VCaP (cell line): ENCODE measurements at regions not wholly inside any gene's neighbourhood (a gene's known extent, or its start where the extent isn't known, plus 50 kb on each side); places are given as distances from the start of the nearest gene placed in this dataset.

Experiments used
- H3K27ac ChIP-seq: fragments of 450-650 bp; 2 replicates; pipeline ENCODE4 v1.5.1; 2017
- TF ChIP-seq, protein P1 (sequence below): fragments of 450-650 bp; conservative IDR thresholded peaks from 2 replicates; pipeline ENCODE4 v1.5.1; 2017; ENCODE audit warnings: mild to moderate bottlenecking, moderate library complexity

DNA sequence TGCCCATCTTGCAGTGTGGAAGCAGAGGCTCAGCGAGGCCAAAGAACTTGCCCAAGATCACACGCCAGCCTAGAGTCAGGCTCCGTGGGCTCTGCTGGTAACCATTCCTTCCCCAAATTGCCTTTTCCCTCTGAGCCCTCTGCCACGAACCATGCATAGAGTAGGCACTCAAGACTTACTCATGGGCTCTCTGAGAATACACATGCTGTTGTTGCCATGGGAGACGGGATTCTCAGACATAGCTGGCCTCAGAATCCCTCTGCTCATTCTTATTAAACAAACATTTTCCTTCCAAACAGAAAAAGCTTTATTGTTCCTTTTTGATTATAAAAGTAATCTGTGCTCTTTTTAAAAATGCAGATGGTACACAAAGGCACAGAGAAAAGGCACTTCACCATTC, 52.5 kb upstream of the WSCD2 start:
- H3K27ac ChIP-seq: no peak overlapping the region
- TF ChIP-seq, protein P1, sequence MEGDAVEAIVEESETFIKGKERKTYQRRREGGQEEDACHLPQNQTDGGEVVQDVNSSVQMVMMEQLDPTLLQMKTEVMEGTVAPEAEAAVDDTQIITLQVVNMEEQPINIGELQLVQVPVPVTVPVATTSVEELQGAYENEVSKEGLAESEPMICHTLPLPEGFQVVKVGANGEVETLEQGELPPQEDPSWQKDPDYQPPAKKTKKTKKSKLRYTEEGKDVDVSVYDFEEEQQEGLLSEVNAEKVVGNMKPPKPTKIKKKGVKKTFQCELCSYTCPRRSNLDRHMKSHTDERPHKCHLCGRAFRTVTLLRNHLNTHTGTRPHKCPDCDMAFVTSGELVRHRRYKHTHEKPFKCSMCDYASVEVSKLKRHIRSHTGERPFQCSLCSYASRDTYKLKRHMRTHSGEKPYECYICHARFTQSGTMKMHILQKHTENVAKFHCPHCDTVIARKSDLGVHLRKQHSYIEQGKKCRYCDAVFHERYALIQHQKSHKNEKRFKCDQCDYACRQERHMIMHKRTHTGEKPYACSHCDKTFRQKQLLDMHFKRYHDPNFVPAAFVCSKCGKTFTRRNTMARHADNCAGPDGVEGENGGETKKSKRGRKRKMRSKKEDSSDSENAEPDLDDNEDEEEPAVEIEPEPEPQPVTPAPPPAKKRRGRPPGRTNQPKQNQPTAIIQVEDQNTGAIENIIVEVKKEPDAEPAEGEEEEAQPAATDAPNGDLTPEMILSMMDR: no peak

DNA sequence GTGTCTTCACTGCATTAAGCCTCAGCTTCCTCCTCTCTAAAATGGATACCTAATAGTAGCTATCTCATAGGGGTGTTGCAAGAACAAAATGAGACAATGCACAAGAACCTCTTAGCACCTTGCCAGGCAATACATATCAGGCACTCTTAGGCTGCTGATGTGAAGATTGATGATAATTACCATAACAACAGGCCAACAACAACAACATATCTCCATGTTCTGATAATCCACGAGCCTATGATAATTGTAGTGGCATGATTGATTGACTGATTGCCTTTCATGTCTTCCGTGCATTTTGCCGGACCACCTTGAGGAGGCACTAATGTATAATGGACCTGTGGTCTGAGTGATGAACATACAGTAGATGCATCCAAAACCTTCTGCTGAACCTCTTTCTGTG, 50.7 kb upstream of the WSCD2 start:
- no peak overlapping the region for H3K27ac ChIP-seq
- TF ChIP-seq, protein P1: no peak
